ENCODE measurements at regions not wholly inside any gene's neighbourhood (a gene's known extent, or its start where the extent isn't known, plus 50 kb on each side); places are given as distances from the start of the nearest gene placed in this dataset.

DNA sequence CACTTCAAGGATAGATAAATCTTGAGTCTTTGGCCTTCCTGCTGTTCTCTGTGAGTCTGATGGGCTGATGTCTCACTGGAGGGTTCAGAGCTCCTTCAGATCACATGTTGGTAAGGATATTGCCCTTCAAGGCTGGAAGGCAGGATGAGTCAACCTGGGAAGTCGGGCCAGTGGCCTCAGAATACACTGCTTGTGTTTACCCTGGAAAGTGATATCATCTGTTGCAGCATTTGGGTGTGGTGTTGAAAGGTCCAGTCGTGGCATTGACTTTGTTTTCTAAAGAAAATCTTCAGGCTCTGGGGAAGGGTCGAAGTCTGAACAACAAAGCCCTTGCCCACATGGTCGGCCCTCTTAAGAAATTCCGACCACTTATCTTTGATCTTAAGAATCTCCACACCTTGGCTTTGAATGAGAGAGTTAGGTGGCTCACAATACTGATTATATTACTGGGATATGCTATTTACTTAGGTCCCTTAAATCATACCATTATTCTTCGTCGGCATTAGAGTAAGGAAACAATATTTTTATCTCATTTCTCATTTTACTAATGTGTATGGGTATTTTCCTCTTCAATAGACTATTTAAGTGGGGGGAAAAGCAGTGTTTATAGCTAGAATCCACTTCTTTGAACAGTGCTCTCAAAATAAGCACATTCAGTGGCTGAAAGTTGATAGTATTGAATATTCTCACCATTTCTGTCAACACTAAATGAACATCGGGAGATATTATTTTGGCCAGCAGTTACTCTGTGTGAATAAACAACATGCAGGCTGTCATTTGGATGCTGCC lies 303.9 kb upstream of the RASGRP1 start:
- WGBS (ENCODE audit: extremely low coverage, insufficient coverage, insufficient read length), result no CpG with 5 or more reads among the region's 8 CpGs
- Histone ChIP-seq H3K79me2 (ENCODE audit: control insufficient read depth, insufficient read depth, low read length, poor library complexity) (no peaks in the 10 kb centered on the region), H3K27ac (ENCODE audit: low read depth, low read length) (no peak overlapping the region), H2BK5ac (ENCODE audit: low read depth, low read length, poor library complexity) (no peak overlapping the region), H3K36me3 (ENCODE audit: control insufficient read depth in 1 of 2, insufficient read depth in 2 of 2, low read length in 2 of 2) (no peaks in the 10 kb centered on the region), H4K8ac (ENCODE audit: low read depth, low read length) (no peak overlapping the region), H3K27me3 (ENCODE audit: insufficient read depth, low read length) (no peaks in the 10 kb centered on the region), H2BK120ac (ENCODE audit: insufficient read depth, low read length, poor library complexity) (no peak overlapping the region), H3K4me2 (ENCODE audit: low read length) (peak overlapping the region; percentile 26), H2AK5ac (ENCODE audit: low read length) (no peak overlapping the region), H3K9me3 (ENCODE audit: insufficient read depth, low read depth, low read length) (peaks cover 1% of the 10 kb centered on the region), H3K4me3 (ENCODE audit: low read depth, low read length) (no peak overlapping the region), H3K79me1 (ENCODE audit: low read length) (no peaks in the 10 kb centered on the region), H3K9ac (ENCODE audit: low read length) (no peak overlapping the region), H3K14ac (ENCODE audit: low read length) (no peak overlapping the region), H2AFZ (ENCODE audit: insufficient read depth, low read length, poor library complexity) (no peak overlapping the region), H3K18ac (ENCODE audit: low read length) (no peak overlapping the region), H2BK12ac (ENCODE audit: low read length) (no peak overlapping the region), H3K23ac (ENCODE audit: low read length) (no peak overlapping the region), H3K4me1 (ENCODE audit: control insufficient read depth in 1 of 2, insufficient read depth in 2 of 2, low read length in 2 of 2) (peaks cover 0 to 2% of the 10 kb centered on the region in 2 experiments), H4K91ac (ENCODE audit: low read depth, low read length) (no peak overlapping the region), H3K4ac (ENCODE audit: low read depth, low read length) (no peak overlapping the region), H4K12ac (ENCODE audit: low read depth, low read length) (no peak overlapping the region)
- peak; percentile 64 to 76 for DNase-seq

DNA sequence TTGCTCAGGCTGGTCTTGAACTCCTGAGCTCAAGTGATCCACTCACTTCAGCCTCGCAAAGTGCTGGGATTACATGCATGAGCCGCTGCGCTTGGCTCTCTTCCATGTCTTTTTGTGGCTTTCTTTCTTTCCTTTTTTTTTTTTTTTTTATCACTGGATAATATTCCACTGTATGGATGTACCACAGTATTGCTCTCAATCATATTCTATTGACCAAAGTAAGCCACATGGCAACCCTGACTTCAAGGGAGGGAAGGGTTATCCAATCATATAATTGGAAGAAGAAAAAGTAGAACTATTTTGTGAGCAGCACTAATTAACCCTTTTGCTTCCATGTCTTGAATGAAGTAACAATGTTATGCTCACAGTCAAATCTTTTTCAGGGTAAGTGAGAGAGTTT lies 307.0 kb upstream of the RASGRP1 start:
- Histone ChIP-seq H3K4me1 (ENCODE audit: control insufficient read depth in 1 of 2, insufficient read depth in 2 of 2, low read length in 2 of 2) (peaks cover under 1 to 2% of the 10 kb centered on the region in 2 experiments), H3K4me3 (ENCODE audit: low read depth, low read length) (no peak overlapping the region), H3K36me3 (ENCODE audit: control insufficient read depth in 1 of 2, insufficient read depth in 2 of 2, low read length in 2 of 2) (no peaks in the 10 kb centered on the region), H2BK120ac (ENCODE audit: insufficient read depth, low read length, poor library complexity) (no peak overlapping the region), H3K27ac (ENCODE audit: low read depth, low read length) (no peak overlapping the region), H3K9me3 (ENCODE audit: insufficient read depth, low read depth, low read length) (peaks cover 1% of the 10 kb centered on the region), H4K8ac (ENCODE audit: low read depth, low read length) (no peak overlapping the region), H3K9ac (ENCODE audit: low read length) (no peak overlapping the region), H3K4me2 (ENCODE audit: low read length) (no peak overlapping the region), H2BK12ac (ENCODE audit: low read length) (no peak overlapping the region), H2AFZ (ENCODE audit: insufficient read depth, low read length, poor library complexity) (no peak overlapping the region), H3K27me3 (ENCODE audit: insufficient read depth, low read length) (no peaks in the 10 kb centered on the region), H4K91ac (ENCODE audit: low read depth, low read length) (no peak overlapping the region), H3K14ac (ENCODE audit: low read length) (no peak overlapping the region), H3K18ac (ENCODE audit: low read length) (no peak overlapping the region), H3K4ac (ENCODE audit: low read depth, low read length) (no peak overlapping the region), H4K12ac (ENCODE audit: low read depth, low read length) (no peak overlapping the region), H3K23ac (ENCODE audit: low read length) (no peak overlapping the region), H3K79me2 (ENCODE audit: control insufficient read depth, insufficient read depth, low read length, poor library complexity) (no peaks in the 10 kb centered on the region), H2BK5ac (ENCODE audit: low read depth, low read length, poor library complexity) (no peak overlapping the region), H3K79me1 (ENCODE audit: low read length) (no peaks in the 10 kb centered on the region), H2AK5ac (ENCODE audit: low read length) (no peak overlapping the region)
- DNase-seq, result no peak
- no CpG with 5 or more reads among the region's 3 CpGs for WGBS (ENCODE audit: extremely low coverage, insufficient coverage, insufficient read length)

DNA sequence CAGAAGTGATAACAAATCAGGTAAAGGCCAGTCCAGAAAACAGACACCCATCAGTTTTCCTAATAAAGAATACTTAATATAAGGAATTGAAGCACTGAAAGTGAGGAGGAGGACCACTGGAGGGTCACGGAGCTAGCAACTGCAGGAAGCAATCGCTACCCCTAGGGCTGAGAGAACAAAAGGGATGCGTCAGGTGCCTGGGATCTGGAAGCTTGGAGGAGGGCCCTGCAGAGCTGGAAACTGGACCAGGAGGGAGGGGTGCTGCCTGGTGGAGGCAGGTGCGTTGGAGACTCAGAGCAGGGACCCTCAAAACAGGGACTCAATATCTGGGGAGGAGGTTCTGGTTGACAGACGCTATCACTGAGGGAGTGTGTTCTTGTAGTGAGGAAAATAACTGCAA lies 308.1 kb upstream of the RASGRP1 start:
- H3K36me3 ChIP-seq (ENCODE audit: control insufficient read depth in 1 of 2, insufficient read depth in 2 of 2, low read length in 2 of 2), result no peaks in the 10 kb centered on the region
- no peak overlapping the region for H2BK120ac ChIP-seq (ENCODE audit: insufficient read depth, low read length, poor library complexity)
- no peak overlapping the region for H3K4ac ChIP-seq (ENCODE audit: low read depth, low read length)
- H3K4me1 ChIP-seq (ENCODE audit: control insufficient read depth in 1 of 2, insufficient read depth in 2 of 2, low read length in 2 of 2), result peaks cover 0 to 3% of the 10 kb centered on the region in 2 experiments
- no peak overlapping the region for H2BK12ac ChIP-seq (ENCODE audit: low read length)
- no peak overlapping the region for H4K8ac ChIP-seq (ENCODE audit: low read depth, low read length)
- no peak for DNase-seq
- no peaks in the 10 kb centered on the region for H3K27me3 ChIP-seq (ENCODE audit: insufficient read depth, low read length)
- H4K91ac ChIP-seq (ENCODE audit: low read depth, low read length), result no peak overlapping the region
- no peak overlapping the region for H3K18ac ChIP-seq (ENCODE audit: low read length)
- no peak overlapping the region for H3K27ac ChIP-seq (ENCODE audit: low read depth, low read length)
- H2BK5ac ChIP-seq (ENCODE audit: low read depth, low read length, poor library complexity), result no peak overlapping the region
- no peak overlapping the region for H3K14ac ChIP-seq (ENCODE audit: low read length)
- no peak overlapping the region for H4K12ac ChIP-seq (ENCODE audit: low read depth, low read length)
- H3K23ac ChIP-seq (ENCODE audit: low read length), result no peak overlapping the region
- no peaks in the 10 kb centered on the region for H3K79me1 ChIP-seq (ENCODE audit: low read length)
- no peak overlapping the region for H3K4me2 ChIP-seq (ENCODE audit: low read length)
- no peak overlapping the region for H2AK5ac ChIP-seq (ENCODE audit: low read length)
- H2AFZ ChIP-seq (ENCODE audit: insufficient read depth, low read length, poor library complexity), result no peak overlapping the region
- no peak overlapping the region for H3K4me3 ChIP-seq (ENCODE audit: low read depth, low read length)
- H3K9me3 ChIP-seq (ENCODE audit: insufficient read depth, low read depth, low read length), result peaks cover 1% of the 10 kb centered on the region
- no peaks in the 10 kb centered on the region for H3K79me2 ChIP-seq (ENCODE audit: control insufficient read depth, insufficient read depth, low read length, poor library complexity)
- no CpG with 5 or more reads among the region's 5 CpGs for WGBS (ENCODE audit: extremely low coverage, insufficient coverage, insufficient read length)
- H3K9ac ChIP-seq (ENCODE audit: low read length), result no peak overlapping the region

DNA sequence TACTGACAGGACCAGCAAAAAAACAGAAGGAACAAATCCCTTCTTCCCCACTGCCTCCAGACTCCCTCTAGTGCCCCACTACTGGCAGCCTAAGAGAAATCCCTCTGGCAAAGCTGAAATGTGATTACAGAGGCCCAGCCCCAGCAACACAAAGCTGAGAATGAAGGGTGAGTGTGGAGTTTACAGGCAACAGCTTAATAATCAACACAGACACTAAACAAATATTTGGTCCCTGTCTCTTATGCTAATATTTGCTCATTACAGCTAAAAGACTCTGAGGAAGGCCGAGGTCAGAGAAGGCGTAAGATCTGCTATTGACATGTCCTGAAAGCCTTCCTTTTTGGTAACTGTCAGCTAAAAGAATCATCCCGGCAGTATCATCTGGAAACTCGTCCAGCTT lies 308.5 kb upstream of the RASGRP1 start:
- Histone ChIP-seq H3K23ac (ENCODE audit: low read length) (no peak overlapping the region), H3K14ac (ENCODE audit: low read length) (no peak overlapping the region), H4K91ac (ENCODE audit: low read depth, low read length) (no peak overlapping the region), H3K18ac (ENCODE audit: low read length) (no peak overlapping the region), H2AFZ (ENCODE audit: insufficient read depth, low read length, poor library complexity) (no peak overlapping the region), H3K27ac (ENCODE audit: low read depth, low read length) (no peak overlapping the region), H3K4me3 (ENCODE audit: low read depth, low read length) (no peak overlapping the region), H3K9ac (ENCODE audit: low read length) (no peak overlapping the region), H3K4ac (ENCODE audit: low read depth, low read length) (no peak overlapping the region), H3K36me3 (ENCODE audit: control insufficient read depth in 1 of 2, insufficient read depth in 2 of 2, low read length in 2 of 2) (no peaks in the 10 kb centered on the region), H3K27me3 (ENCODE audit: insufficient read depth, low read length) (no peaks in the 10 kb centered on the region), H3K9me3 (ENCODE audit: insufficient read depth, low read depth, low read length) (peaks cover 1% of the 10 kb centered on the region), H4K12ac (ENCODE audit: low read depth, low read length) (no peak overlapping the region), H2BK5ac (ENCODE audit: low read depth, low read length, poor library complexity) (no peak overlapping the region), H2AK5ac (ENCODE audit: low read length) (no peak overlapping the region), H3K79me2 (ENCODE audit: control insufficient read depth, insufficient read depth, low read length, poor library complexity) (no peaks in the 10 kb centered on the region), H3K4me1 (ENCODE audit: control insufficient read depth in 1 of 2, insufficient read depth in 2 of 2, low read length in 2 of 2) (peaks cover 0 to 3% of the 10 kb centered on the region in 2 experiments), H3K79me1 (ENCODE audit: low read length) (no peaks in the 10 kb centered on the region), H4K8ac (ENCODE audit: low read depth, low read length) (no peak overlapping the region), H2BK12ac (ENCODE audit: low read length) (no peak overlapping the region), H2BK120ac (ENCODE audit: insufficient read depth, low read length, poor library complexity) (no peak overlapping the region), H3K4me2 (ENCODE audit: low read length) (no peak overlapping the region)
- no peak for DNase-seq
- no CpG with 5 or more reads among the region's 4 CpGs for WGBS (ENCODE audit: extremely low coverage, insufficient coverage, insufficient read length)

Measured in trophoblast cell (in vitro differentiated cells and primary cell).